A673 (cell line): ENCODE measurements at regions not wholly inside any gene's neighbourhood (a gene's known extent, or its start where the extent isn't known, plus 50 kb on each side); places are given as distances from the start of the nearest gene placed in this dataset.

Experiments
- BruUV-seq: library from RNA; stranded (reverse); fragments of 400-500 nt; replicated peaks from 2 replicates; lab custom pipeline; 2021; lab: Mats Ljungman, UMichigan
- CTCF ChIA-PET: fragments of 300-600 bp; sonication (Branson Sonifier 250); formaldehyde crosslinking; loops from one replicate; lab custom pipeline; 2022; ENCODE audit warnings: antibody characterized with exemption; lab: Charles Lee
- POLR2A ChIA-PET: fragments of 300-600 bp; sonication (Branson Sonifier 250); formaldehyde crosslinking; loops from one replicate; lab custom pipeline; 2022; ENCODE audit warnings: antibody characterized with exemption; ENCODE audit not compliant: low non-redundant PET; lab: Charles Lee
- DNase-seq: peaks from one replicate; pipeline ENCODE4 v3.0.0-alpha.2; 2015; ENCODE audit warnings: low spot score
- H3K27ac ChIP-seq: fragments of 200-600 bp; sonication (generic); 2 replicates; pipeline ENCODE4 v1.5.1; 2016; ENCODE audit warnings: mixed run types, low read depth, mild to moderate bottlenecking, mixed read lengths, antibody characterized with exemption, low read length; ENCODE audit not compliant: poor library complexity, severe bottlenecking
- H3K27me3 ChIP-seq: fragments of 200-600 bp; sonication (generic); replicated peaks from 2 replicates; pipeline ENCODE4 v1.6.1; 2017; ENCODE audit warnings: mixed run types, low read depth, mild to moderate bottlenecking, mixed read lengths, antibody characterized with exemption, low read length; ENCODE audit not compliant: insufficient read depth, poor library complexity
- H3K36me3 ChIP-seq: fragments of 200-600 bp; sonication (generic); 2 replicates; pipeline ENCODE4 v1.6.1; 2016; ENCODE audit warnings: mixed run types, mild to moderate bottlenecking, mixed read lengths, antibody characterized with exemption, low read length; ENCODE audit not compliant: insufficient read depth, poor library complexity, severe bottlenecking
- H3K4me1 ChIP-seq: fragments of 200-600 bp; sonication (generic); 2 replicates; pipeline ENCODE4 v1.6.1; 2017; ENCODE audit warnings: mixed run types, mild to moderate bottlenecking, mixed read lengths, antibody characterized with exemption, low read length; ENCODE audit not compliant: insufficient read depth, poor library complexity, severe bottlenecking
- H3K4me3 ChIP-seq: fragments of 200-600 bp; sonication (generic); 2 replicates; pipeline ENCODE4 v1.5.1; 2016; ENCODE audit warnings: low read depth, mixed run types, mild to moderate bottlenecking, mixed read lengths, low read length; ENCODE audit not compliant: poor library complexity, severe bottlenecking
- H3K9me3 ChIP-seq: fragments of 200-600 bp; sonication (generic); 2 replicates; pipeline ENCODE4 v1.6.1; 2016; ENCODE audit warnings: mixed run types, low read depth, mild to moderate bottlenecking, mixed read lengths, antibody characterized with exemption, low read length; ENCODE audit not compliant: poor library complexity, severe bottlenecking
- EZH2 ChIP-seq: fragments of 200-600 bp; sonication (generic); IDR thresholded peaks from 2 replicates; pipeline ENCODE4 v1.6.1; 2017; ENCODE audit warnings: borderline replicate concordance, low read depth, mild to moderate bottlenecking, mixed read lengths, antibody characterized with exemption, low read length; ENCODE audit not compliant: poor library complexity, severe bottlenecking
- intact Hi-C: fragments of 100-400 bp; cut with micrococcal nuclease; formaldehyde crosslinking; loops from one replicate; pipeline ENCODE4 v1.10.0; 2022; ENCODE audit not compliant: unreplicated experiment
- TF ChIP-seq, protein P1 (sequence below): fragments of 300-800, 200-600 bp; sonication (generic); conservative IDR thresholded peaks from 2 replicates; pipeline ENCODE4 v1.5.1; 2017; ENCODE audit warnings: low read depth, mild to moderate bottlenecking, antibody characterized with exemption, low read length, moderate library complexity, mixed read lengths

DNA sequence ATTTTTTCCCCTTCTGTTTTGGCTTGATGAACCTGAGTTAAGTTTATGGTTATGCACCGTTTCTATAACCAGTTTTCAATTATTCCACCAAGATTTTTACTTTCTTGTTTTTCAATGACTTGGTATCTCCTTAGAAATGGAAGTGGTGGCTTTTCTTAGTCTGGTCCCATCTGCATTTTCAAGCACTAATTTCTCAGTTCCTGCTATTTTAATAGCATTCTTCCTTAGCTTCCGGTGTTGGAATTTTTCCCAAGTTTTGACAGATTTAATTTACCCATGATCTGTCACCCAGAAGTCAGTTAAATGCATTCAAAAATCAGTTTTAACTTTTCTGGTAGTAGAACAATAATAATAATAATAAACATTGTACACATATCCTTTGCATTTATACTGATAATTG, 184.6 kb upstream of the OLFM3 start:
- TF ChIP-seq, protein P1, sequence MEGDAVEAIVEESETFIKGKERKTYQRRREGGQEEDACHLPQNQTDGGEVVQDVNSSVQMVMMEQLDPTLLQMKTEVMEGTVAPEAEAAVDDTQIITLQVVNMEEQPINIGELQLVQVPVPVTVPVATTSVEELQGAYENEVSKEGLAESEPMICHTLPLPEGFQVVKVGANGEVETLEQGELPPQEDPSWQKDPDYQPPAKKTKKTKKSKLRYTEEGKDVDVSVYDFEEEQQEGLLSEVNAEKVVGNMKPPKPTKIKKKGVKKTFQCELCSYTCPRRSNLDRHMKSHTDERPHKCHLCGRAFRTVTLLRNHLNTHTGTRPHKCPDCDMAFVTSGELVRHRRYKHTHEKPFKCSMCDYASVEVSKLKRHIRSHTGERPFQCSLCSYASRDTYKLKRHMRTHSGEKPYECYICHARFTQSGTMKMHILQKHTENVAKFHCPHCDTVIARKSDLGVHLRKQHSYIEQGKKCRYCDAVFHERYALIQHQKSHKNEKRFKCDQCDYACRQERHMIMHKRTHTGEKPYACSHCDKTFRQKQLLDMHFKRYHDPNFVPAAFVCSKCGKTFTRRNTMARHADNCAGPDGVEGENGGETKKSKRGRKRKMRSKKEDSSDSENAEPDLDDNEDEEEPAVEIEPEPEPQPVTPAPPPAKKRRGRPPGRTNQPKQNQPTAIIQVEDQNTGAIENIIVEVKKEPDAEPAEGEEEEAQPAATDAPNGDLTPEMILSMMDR = no peak
- no peak for TF ChIP-seq EZH2
- DNase-seq = peak; percentile 91
- Histone ChIP-seq H3K4me1 (peaks cover 57% of the 10 kb centered on the region), H3K36me3 (no peaks in the 10 kb centered on the region), H3K4me3 (no peak overlapping the region), H3K27me3 (no peaks in the 10 kb centered on the region), H3K9me3 (peaks cover 5% of the 10 kb centered on the region), H3K27ac (peak overlapping the region; percentile 97)
- BruUV-seq = no TSS peak
- ChIA-PET POLR2A (interaction anchor here (0.7 kb wide), 2 partner anchors 164 to 185 kb away, joined by 3 to 4 read pairs; partner anchors contain the start of gene OLFM3), CTCF (interaction anchor here (0.8 to 0.9 kb wide), 2 partner anchors 361 to 872 kb away, joined by 3 read pairs; no protein-coding TSS in a partner anchor)
- intact Hi-C loops = loop anchor here (10.0 kb wide), 1 partner anchor 107 kb away; no protein-coding TSS in a partner anchor

DNA sequence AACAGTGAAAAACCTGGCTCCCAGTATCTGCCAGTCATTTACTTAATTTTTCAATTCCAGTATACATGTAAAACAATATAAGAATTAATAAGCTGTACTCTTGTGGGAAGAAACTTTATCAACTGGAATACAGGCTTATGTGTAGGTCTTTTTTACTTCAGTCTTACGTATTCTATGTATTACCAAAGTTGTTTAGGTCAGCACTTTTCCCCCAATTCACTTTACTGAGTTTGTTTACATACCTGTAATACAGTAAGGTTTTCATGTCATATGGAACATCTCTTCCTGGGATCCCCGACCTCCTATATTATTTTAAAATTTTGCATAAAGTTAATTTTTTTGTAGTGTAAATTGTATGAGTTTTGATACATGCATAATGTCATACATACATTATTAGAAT, 181.8 kb upstream of the OLFM3 start:
- H3K9me3 ChIP-seq = peaks cover 5% of the 10 kb centered on the region
- no peaks in the 10 kb centered on the region for H3K27me3 ChIP-seq
- TF ChIP-seq EZH2 = no peak
- TF ChIP-seq, protein P1 = no peak
- H3K4me1 ChIP-seq = peaks cover 32% of the 10 kb centered on the region
- H3K4me3 ChIP-seq = no peak overlapping the region
- H3K36me3 ChIP-seq = no peaks in the 10 kb centered on the region
- no TSS peak for BruUV-seq
- intact Hi-C loops = no loop called here
- no peak for DNase-seq
- ChIA-PET POLR2A (no interaction called here), CTCF (no interaction called here)
- H3K27ac ChIP-seq = no peak overlapping the region

DNA sequence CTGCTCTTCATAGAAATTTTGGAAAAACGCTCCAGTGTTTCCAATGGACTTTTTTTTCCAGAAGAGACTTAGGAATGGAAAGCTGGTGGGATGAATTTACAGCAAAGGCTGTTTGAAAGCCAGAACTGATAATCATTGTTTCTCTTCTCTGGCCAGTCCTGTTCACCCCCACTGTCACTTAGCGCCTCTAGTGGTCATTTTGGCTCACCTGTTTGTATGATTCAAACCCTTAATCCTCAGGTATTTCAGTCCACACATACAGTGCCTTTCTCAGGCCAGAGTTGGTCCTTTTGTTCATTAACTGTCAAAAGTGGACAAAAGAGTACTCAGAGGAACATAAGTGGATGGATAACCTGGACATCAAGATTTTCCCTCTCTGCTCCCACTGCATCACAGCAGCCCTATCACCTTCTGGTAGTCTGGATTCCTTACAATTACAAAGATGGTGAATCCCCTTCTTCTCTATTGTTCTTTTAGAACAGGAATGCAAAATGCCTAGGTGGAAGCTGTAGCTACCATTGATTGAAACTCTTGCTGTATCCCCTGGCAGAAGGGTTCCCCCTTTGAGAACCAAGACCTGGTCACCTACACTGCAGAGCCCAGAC, 177.6 kb upstream of the OLFM3 start:
- CTCF ChIA-PET = no interaction called here
- H3K9me3 ChIP-seq = peaks cover 5% of the 10 kb centered on the region
- no peaks in the 10 kb centered on the region for H3K36me3 ChIP-seq
- H3K4me1 ChIP-seq = peaks cover 20% of the 10 kb centered on the region
- H3K4me3 ChIP-seq = no peak overlapping the region
- no peak overlapping the region for H3K27ac ChIP-seq
- intact Hi-C loops = no loop called here
- POLR2A ChIA-PET = no interaction called here
- BruUV-seq = no TSS peak
- H3K27me3 ChIP-seq = no peaks in the 10 kb centered on the region
- no peak for TF ChIP-seq EZH2
- TF ChIP-seq, protein P1 = 0 out of 2 replicates have a peak, but pooled peaks have one; percentile 20
- no peak for DNase-seq
